Cardiac fibroblast (primary cell): ENCODE measurements at regions not wholly inside any gene's neighbourhood (a gene's known extent, or its start where the extent isn't known, plus 50 kb on each side); places are given as distances from the start of the nearest gene placed in this dataset.

Experiments used
- DNase-seq, 2 donors: peaks; one replicate each; pipeline versions ENCODE4 v3.0.0 to v3.0.0-alpha.2; 2010; ENCODE audit warnings: low read depth in 2 of 2
- H3K4me3 ChIP-seq, 2 donors: replicated peaks in 1 of 2; 1 replicate in 1 of 2; 2 replicates in 1 of 2; pipeline ENCODE4 v1.5.1; 2011; ENCODE audit warnings: low read depth in 2 of 2, low read length in 2 of 2, mild to moderate bottlenecking in 2 of 2, moderate library complexity in 1 of 2
- CTCF ChIP-seq: IDR thresholded peaks from one replicate; pipeline ENCODE4 v1.5.1; 2011; ENCODE audit warnings: low read depth, mild to moderate bottlenecking, low read length, inconsistent platforms

- DNase-seq, result peak in 1 of 2 donors; percentile 70
- no peak for TF ChIP-seq CTCF
- no peak overlapping the region for H3K4me3 ChIP-seq
These were observed 76.4 kb upstream of the DCLK2 start for GRCh38 chr4:150001815-150002214.

- TF ChIP-seq CTCF, result no peak
- DNase-seq, result peak; percentile 23 to 25
- no peak overlapping the region for H3K4me3 ChIP-seq
These were observed 75.7 kb upstream of the DCLK2 start for GRCh38 chr4:150002561-150002960.

GRCh38 chr4:150004481-150004880 is 73.8 kb upstream of the DCLK2 start:
- no peak for TF ChIP-seq CTCF
- peak; percentile 55 to 65 for DNase-seq
- H3K4me3 ChIP-seq, result no peak overlapping the region

- TF ChIP-seq CTCF, result no peak
- no peak overlapping the region for H3K4me3 ChIP-seq
- DNase-seq, result no peak
These were observed 72.7 kb upstream of the DCLK2 start for GRCh38 chr4:150005537-150005936.

GRCh38 chr4:150006197-150006596 is 72.0 kb upstream of the DCLK2 start:
- no peak overlapping the region for H3K4me3 ChIP-seq
- DNase-seq, result peak in 1 of 2 donors; percentile 50
- no peak for TF ChIP-seq CTCF

GRCh38 chr4:150007512-150007911 is 70.7 kb upstream of the DCLK2 start:
- no peak overlapping the region for H3K4me3 ChIP-seq
- TF ChIP-seq CTCF, result no peak
- DNase-seq, result peak in 1 of 2 donors; percentile 56

GRCh38 chr4:150008546-150008945 is 69.7 kb upstream of the DCLK2 start:
- no peak for TF ChIP-seq CTCF
- DNase-seq, result no peak
- no peak overlapping the region for H3K4me3 ChIP-seq
